GM18502 (cell line): ENCODE measurements at regions not wholly inside any gene's neighbourhood (a gene's known extent, or its start where the extent isn't known, plus 50 kb on each side); places are given as distances from the start of the nearest gene placed in this dataset.
"Not testable (repeated sequence)": the region's sequence is repeated elsewhere in the genome, so short reads cannot be mapped to it uniquely, and the experiment has no call there.

ENCODE experiments used
- ATAC-seq: cut with Tn5 transposase; IDR thresholded peaks from one replicate; pipeline ENCODE4 v1.9.1; 2021; ENCODE audit warnings: mild to moderate bottlenecking; ENCODE audit not compliant: unreplicated experiment, poor library complexity

- not testable (repeated sequence) for ATAC-seq
Observed at GRCh38 chr9:101807879-101808278, 69.4 kb upstream of the GRIN3A start.

GRCh38 chr9:101796044-101796443, 57.6 kb upstream of the GRIN3A start:
- no peak for ATAC-seq

GRCh38 chr9:101795147-101795546, 56.7 kb upstream of the GRIN3A start:
- no peak for ATAC-seq

GRCh38 chr9:101792475-101792874, 54.0 kb upstream of the GRIN3A start:
- no peak for ATAC-seq

GRCh38 chr9:101791938-101792337, 53.5 kb upstream of the GRIN3A start:
- no peak for ATAC-seq

- no peak for ATAC-seq
Observed at GRCh38 chr9:101791533-101791932, 53.1 kb upstream of the GRIN3A start.
